Neural crest cell (in vitro differentiated cells): ENCODE measurements at regions not wholly inside any gene's neighbourhood (a gene's known extent, or its start where the extent isn't known, plus 50 kb on each side); places are given as distances from the start of the nearest gene placed in this dataset.

ENCODE experiments used
- DNase-seq: peaks from one replicate; pipeline ENCODE4 v3.0.0; 2021; ENCODE audit warnings: low read depth, mixed read lengths, low spot score
- H3K27ac Mint-ChIP-seq: one replicate; pipeline ENCODE4 v1.8.0; 2021; ENCODE audit warnings: mild to moderate bottlenecking, mixed read lengths; ENCODE audit not compliant: unreplicated experiment
- H3K27me3 Mint-ChIP-seq: 2 replicates; pipeline ENCODE4 v1.8.0; 2021; ENCODE audit warnings: low read depth, mild to moderate bottlenecking, mixed read lengths
- H3K36me3 Mint-ChIP-seq: 2 replicates; pipeline ENCODE4 v1.8.0; 2021; ENCODE audit warnings: low read depth, mild to moderate bottlenecking, mixed read lengths
- H3K4me1 Mint-ChIP-seq: 2 replicates; pipeline ENCODE4 v1.8.0; 2021; ENCODE audit warnings: mixed read lengths
- H3K4me3 Mint-ChIP-seq: one replicate; pipeline ENCODE4 v1.8.0; 2021; ENCODE audit warnings: mild to moderate bottlenecking, mixed read lengths
- H3K9me3 Mint-ChIP-seq: 2 replicates; pipeline ENCODE4 v1.8.0; 2021; ENCODE audit warnings: mixed read lengths
- TF ChIP-seq, protein P1 (sequence below): fragments of 200-600 bp; sonication (generic); conservative IDR thresholded peaks from 2 replicates; pipeline ENCODE4 v1.5.0; 2021; ENCODE audit warnings: antibody characterized with exemption, mild to moderate bottlenecking

DNA sequence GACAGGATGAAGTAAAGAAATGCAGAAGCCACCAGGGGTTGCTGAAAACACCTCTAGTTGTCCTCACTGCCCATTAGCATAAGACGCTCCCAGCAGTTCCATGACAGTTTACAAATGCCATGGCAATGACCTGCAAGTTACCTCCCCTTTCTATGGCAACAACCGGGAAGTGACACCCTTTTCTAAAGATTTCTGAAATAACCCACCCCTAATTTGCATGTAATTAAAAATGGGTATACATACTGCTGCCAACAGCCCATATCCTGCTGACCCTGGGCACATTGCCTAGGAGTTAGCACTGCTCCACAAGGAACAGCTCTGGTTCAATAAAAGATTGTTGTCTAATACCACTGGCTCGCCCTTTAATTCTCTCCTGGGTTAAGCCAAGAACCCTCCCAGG is 178.3 kb upstream of the LRATD1 start:
- no peak overlapping the region for H3K27ac Mint-ChIP-seq
- no peak for DNase-seq
- H3K36me3 Mint-ChIP-seq = peaks cover 4% of the 10 kb centered on the region
- no peak overlapping the region for H3K4me3 Mint-ChIP-seq
- peaks cover 16% of the 10 kb centered on the region for H3K9me3 Mint-ChIP-seq
- TF ChIP-seq, protein P1, sequence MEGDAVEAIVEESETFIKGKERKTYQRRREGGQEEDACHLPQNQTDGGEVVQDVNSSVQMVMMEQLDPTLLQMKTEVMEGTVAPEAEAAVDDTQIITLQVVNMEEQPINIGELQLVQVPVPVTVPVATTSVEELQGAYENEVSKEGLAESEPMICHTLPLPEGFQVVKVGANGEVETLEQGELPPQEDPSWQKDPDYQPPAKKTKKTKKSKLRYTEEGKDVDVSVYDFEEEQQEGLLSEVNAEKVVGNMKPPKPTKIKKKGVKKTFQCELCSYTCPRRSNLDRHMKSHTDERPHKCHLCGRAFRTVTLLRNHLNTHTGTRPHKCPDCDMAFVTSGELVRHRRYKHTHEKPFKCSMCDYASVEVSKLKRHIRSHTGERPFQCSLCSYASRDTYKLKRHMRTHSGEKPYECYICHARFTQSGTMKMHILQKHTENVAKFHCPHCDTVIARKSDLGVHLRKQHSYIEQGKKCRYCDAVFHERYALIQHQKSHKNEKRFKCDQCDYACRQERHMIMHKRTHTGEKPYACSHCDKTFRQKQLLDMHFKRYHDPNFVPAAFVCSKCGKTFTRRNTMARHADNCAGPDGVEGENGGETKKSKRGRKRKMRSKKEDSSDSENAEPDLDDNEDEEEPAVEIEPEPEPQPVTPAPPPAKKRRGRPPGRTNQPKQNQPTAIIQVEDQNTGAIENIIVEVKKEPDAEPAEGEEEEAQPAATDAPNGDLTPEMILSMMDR = no peak
- no peaks in the 10 kb centered on the region for H3K4me1 Mint-ChIP-seq
- no peaks in the 10 kb centered on the region for H3K27me3 Mint-ChIP-seq

DNA sequence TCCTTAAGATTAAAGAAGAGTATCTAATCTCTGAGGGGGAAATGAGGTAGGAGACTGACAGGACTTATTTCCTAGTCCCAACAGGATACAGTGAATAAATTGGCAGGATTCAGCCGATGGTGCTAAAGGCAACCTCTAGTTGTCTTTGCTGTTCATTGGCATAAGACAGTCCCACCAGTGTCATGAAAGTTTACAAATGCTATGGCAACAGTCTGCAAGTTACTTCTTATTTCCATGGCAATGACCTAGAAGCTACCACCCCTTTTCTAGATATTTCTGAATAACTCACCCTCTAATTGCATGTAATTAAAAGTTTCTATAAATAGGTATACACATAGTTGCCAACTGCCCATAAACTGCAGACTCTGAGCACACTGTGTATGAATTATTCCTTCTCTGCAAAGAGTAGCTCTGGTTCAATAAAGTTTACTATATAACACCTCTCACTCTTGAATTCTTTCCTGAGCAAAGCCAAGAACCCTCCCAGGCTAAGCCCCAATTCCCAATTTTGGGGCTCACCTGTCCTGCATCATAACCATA is 172.7 kb upstream of the LRATD1 start:
- no peak overlapping the region for H3K27ac Mint-ChIP-seq
- no peak for DNase-seq
- no peak overlapping the region for H3K4me3 Mint-ChIP-seq
- TF ChIP-seq, protein P1 = no peak
- peaks cover 4% of the 10 kb centered on the region for H3K36me3 Mint-ChIP-seq
- no peaks in the 10 kb centered on the region for H3K27me3 Mint-ChIP-seq
- peaks cover 16% of the 10 kb centered on the region for H3K9me3 Mint-ChIP-seq
- no peaks in the 10 kb centered on the region for H3K4me1 Mint-ChIP-seq

DNA sequence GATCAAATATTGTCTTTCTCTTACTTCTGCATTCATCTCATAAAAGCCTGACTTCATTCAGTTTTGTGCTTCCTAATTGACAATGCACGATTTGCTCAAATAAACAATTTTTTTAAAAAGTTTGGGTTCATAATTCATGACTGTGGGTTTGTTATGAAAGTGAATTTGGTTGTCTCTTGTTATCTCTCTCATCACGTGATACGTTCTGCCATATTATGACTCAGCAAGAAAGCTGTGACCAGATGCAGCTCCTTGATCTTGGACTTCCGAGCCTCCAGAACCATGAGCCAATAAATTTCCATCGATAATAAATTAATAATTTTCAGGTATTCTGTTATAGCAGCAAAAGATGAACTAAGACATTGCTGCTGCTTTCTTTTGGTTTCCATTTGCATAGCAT is 156.5 kb upstream of the LRATD1 start:
- no peaks in the 10 kb centered on the region for H3K4me1 Mint-ChIP-seq
- H3K27me3 Mint-ChIP-seq = no peaks in the 10 kb centered on the region
- TF ChIP-seq, protein P1 = no peak
- H3K9me3 Mint-ChIP-seq = no peaks in the 10 kb centered on the region
- H3K4me3 Mint-ChIP-seq = no peak overlapping the region
- H3K36me3 Mint-ChIP-seq = no peaks in the 10 kb centered on the region
- DNase-seq = no peak
- no peak overlapping the region for H3K27ac Mint-ChIP-seq

DNA sequence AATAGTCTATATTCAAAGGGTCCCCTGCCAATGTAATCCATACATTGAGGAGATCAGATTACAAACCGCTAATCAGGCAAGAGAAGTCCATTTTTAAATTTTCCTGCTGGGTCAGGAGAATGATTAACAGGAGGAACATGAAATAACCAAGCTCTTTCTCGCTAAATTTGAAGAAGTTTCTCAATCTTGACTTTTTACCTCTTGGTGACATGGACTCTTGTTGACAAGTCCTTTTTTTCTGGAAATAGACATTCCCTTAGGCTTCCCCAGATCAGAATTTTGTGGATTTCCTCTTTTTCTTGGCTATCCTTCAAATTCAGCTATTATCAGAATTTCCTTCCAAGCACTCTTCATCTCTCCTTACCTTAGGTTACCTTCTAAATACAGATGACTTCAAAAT is 153.0 kb upstream of the LRATD1 start:
- no peaks in the 10 kb centered on the region for H3K9me3 Mint-ChIP-seq
- TF ChIP-seq, protein P1 = no peak
- H3K4me1 Mint-ChIP-seq = no peaks in the 10 kb centered on the region
- H3K4me3 Mint-ChIP-seq = no peak overlapping the region
- no peaks in the 10 kb centered on the region for H3K27me3 Mint-ChIP-seq
- no peaks in the 10 kb centered on the region for H3K36me3 Mint-ChIP-seq
- no peak overlapping the region for H3K27ac Mint-ChIP-seq
- DNase-seq = no peak

DNA sequence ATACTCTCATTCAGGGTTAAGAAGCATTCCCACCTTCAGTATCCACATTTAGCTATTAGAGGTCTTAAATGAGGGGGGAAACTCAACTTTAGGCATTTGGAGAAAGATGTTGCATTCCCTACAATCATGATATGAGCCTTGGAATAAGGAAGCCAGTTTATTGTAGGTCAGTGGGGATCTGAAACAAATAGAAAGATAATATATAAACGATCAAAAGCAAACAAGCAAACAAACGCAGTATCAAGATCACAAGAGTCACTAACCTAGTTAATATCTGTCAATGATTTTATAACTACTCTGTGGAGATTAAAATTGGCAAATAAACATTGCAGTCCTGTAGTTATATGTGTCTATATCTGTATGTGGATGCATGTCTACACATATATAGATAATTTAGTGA is 152.4 kb upstream of the LRATD1 start:
- H3K4me3 Mint-ChIP-seq = no peak overlapping the region
- no peaks in the 10 kb centered on the region for H3K9me3 Mint-ChIP-seq
- H3K36me3 Mint-ChIP-seq = no peaks in the 10 kb centered on the region
- TF ChIP-seq, protein P1 = no peak
- no peaks in the 10 kb centered on the region for H3K4me1 Mint-ChIP-seq
- no peak overlapping the region for H3K27ac Mint-ChIP-seq
- H3K27me3 Mint-ChIP-seq = no peaks in the 10 kb centered on the region
- no peak for DNase-seq

DNA sequence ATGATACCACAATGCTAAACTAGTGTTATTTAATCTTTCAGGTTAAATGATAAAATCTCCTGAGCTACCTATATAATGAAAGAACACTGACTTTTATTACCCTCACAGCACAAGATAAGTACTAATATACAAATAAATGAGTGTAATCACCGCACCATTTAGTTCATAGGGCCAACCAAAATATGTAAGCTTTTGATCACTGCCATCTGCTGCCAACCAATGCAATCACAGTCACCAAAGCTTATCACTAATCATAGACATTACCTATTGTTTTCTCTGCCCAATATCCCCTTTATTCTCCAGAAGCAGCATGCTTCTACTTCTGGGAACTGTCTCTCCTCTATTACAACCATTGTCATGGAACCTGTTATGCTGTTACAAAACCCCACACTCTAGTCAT is 151.6 kb upstream of the LRATD1 start:
- DNase-seq = no peak
- H3K4me1 Mint-ChIP-seq = no peaks in the 10 kb centered on the region
- H3K9me3 Mint-ChIP-seq = peaks cover 4% of the 10 kb centered on the region
- TF ChIP-seq, protein P1 = no peak
- no peaks in the 10 kb centered on the region for H3K27me3 Mint-ChIP-seq
- no peak overlapping the region for H3K4me3 Mint-ChIP-seq
- no peak overlapping the region for H3K27ac Mint-ChIP-seq
- peaks cover 2% of the 10 kb centered on the region for H3K36me3 Mint-ChIP-seq
